ENCODE measurements at regions not wholly inside any gene's neighbourhood (a gene's known extent, or its start where the extent isn't known, plus 50 kb on each side); places are given as distances from the start of the nearest gene placed in this dataset.

DNA sequence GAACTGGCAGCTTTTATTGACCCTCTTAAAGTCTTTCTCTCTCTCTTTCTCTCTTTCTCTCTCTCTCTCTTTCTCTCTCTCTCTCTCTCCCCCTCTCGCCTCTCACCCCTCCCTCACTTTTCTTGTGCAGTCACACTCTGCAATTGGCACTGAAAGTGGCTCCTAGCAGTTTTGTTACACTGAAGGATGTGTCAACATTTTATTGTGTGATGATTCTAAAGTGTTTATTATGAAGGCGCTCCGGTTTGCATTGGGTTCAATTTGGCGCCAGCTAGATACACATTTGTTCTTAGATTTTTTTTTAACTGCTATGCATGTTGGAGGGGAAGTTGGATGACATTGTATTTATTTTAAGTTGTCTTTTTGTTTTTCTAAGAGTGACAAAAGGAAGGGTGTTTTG lies 64.0 kb upstream of the CHRM3 start:
- Mint-ChIP-seq H3K36me3 (ENCODE audit: low read depth) (no peaks in the 10 kb centered on the region), H3K27me3 (peaks cover 8% of the 10 kb centered on the region), H3K27ac (no peak overlapping the region), H3K4me3 (no peak overlapping the region), H3K9me3 (no peaks in the 10 kb centered on the region), H3K4me1 (no peaks in the 10 kb centered on the region)
- ATAC-seq (replicated peaks): no peak

DNA sequence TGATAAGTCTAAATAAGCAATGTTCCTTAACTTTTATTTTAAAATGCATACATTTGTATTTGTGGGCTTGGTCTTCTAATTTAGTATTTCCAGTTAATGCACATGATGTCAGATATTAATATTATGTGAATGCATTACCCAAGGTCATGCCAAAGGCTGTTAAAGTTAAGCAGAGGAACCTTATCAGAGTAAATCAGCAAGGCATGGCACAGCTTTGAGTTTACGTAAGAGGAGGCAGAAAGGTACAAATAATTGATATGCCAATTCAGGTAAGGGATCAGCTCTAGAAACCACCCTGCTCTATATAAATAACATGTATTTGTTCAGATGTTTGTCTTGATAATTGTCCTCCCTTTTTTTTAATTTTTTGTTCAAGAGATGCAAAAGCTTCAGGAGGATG lies 64.5 kb upstream of the CHRM3 start:
- peaks cover 8% of the 10 kb centered on the region for H3K27me3 Mint-ChIP-seq
- H3K27ac Mint-ChIP-seq: no peak overlapping the region
- no peak for ATAC-seq (replicated peaks)
- no peaks in the 10 kb centered on the region for H3K36me3 Mint-ChIP-seq (ENCODE audit: low read depth)
- no peak overlapping the region for H3K4me3 Mint-ChIP-seq
- H3K4me1 Mint-ChIP-seq: no peaks in the 10 kb centered on the region
- H3K9me3 Mint-ChIP-seq: no peaks in the 10 kb centered on the region

DNA sequence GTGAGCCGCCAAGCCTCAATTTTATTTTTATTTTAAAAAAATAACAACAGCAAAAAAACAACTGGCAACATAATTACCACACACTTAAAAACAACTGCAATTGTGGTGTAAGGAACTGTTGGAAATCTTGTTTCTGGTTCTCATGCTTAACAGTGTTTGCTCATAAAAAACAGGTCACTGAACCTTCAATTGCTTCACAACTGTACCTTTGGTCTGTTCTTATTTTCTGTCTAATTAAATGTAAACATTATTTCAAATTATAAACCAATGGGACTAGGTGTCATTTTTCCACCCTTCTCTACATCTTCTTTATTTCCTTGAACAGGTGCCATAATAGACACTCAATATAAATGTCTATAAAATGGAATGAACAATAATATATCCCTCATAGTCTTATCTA lies 68.4 kb upstream of the CHRM3 start:
- no peaks in the 10 kb centered on the region for H3K36me3 Mint-ChIP-seq (ENCODE audit: low read depth)
- no peak for ATAC-seq (replicated peaks)
- no peak overlapping the region for H3K27ac Mint-ChIP-seq

DNA sequence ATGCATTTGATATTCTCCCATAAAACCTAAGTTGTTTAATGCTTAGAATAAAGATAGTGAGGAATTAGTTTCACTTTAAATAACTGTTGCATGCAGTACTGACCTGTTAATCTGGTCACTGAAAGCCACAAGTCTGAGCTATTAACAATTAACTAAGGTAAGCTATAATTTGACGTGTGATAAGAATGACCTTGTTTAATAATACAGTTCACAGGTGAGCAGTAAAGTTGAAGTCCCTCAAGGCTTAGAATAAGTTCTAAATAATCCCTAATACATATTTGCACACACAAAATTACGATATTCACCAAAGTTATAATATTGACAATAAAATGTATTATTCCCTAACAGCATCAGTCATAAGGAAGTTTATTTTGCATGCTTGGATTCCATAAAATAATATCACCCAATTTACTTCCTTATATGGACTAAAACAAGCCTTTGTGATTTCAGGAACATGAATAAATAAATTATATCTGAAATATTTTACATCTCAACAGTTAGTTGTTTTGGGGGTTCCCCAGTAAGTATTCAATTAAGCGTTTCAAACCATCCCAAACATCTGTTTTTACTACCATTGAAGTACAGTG lies 70.6 kb upstream of the CHRM3 start:
- ATAC-seq (replicated peaks): no peak
- Mint-ChIP-seq H3K9me3 (no peaks in the 10 kb centered on the region), H3K4me1 (no peaks in the 10 kb centered on the region), H3K27ac (no peak overlapping the region), H3K4me3 (no peak overlapping the region), H3K27me3 (peaks cover 9% of the 10 kb centered on the region), H3K36me3 (ENCODE audit: low read depth) (no peaks in the 10 kb centered on the region)

More for the DNA sequence above, 68.4 kb upstream of the CHRM3 start:
- no peaks in the 10 kb centered on the region for H3K4me1 Mint-ChIP-seq
- H3K4me3 Mint-ChIP-seq: no peak overlapping the region
- H3K9me3 Mint-ChIP-seq: no peaks in the 10 kb centered on the region
- H3K27me3 Mint-ChIP-seq: peaks cover 8% of the 10 kb centered on the region

DNA sequence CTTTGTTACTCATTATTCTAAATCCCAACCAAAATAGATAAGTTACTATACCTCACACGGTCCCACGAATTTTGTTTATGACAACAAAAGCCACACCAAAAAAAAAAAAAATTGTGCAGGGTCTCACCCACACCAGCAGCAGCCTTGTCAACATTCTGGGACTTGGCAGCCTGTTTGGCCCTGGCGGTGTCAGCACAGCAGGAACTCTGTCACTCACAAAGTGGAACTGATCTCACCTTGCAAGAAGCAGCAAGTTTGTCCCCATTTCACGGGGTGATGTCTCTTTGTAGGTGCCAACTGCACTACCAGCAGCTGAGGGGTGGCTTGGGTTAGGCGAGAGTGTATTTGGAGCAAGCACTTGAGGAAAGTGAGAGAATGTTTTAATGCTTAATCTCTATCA lies 75.0 kb upstream of the CHRM3 start:
- H3K4me1 Mint-ChIP-seq: no peaks in the 10 kb centered on the region
- no peaks in the 10 kb centered on the region for H3K9me3 Mint-ChIP-seq
- H3K27me3 Mint-ChIP-seq: peaks cover 4% of the 10 kb centered on the region
- no peaks in the 10 kb centered on the region for H3K36me3 Mint-ChIP-seq (ENCODE audit: low read depth)
- H3K27ac Mint-ChIP-seq: no peak overlapping the region
- H3K4me3 Mint-ChIP-seq: no peak overlapping the region
- no peak for ATAC-seq (replicated peaks)

DNA sequence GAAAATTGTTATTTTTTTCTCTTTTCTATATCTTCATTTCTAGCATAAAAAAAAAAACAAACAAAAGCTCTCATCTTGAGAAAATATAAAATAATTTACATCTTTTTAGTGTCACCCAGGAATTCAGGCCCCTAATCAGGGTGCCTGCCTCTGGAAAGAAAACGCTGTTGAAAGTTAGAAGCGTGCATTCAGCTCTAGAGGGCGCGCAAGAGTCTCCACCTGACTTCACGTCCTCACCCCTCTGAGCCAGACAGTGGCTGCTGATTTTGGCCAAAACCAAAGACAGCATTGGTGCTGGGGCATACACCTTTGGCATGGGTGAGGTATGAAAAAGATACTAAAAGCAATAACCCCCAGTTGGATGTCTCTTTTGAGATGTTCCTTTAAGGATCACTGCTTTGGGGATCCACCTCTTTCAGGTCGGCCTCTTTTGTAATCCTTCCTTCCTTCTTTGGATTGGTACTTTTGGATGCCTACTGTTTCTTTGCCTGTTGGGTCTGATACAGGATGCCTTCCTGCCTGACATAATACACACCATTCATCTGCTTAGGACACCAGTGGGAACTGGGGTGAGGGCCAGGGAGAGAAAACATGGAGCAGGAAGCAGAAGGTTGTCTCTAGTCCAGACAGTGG lies 77.6 kb upstream of the CHRM3 start:
- Mint-ChIP-seq H3K4me1 (no peaks in the 10 kb centered on the region), H3K9me3 (no peaks in the 10 kb centered on the region), H3K27me3 (peaks cover 4% of the 10 kb centered on the region), H3K27ac (no peak overlapping the region), H3K36me3 (ENCODE audit: low read depth) (no peaks in the 10 kb centered on the region), H3K4me3 (no peak overlapping the region)
- ATAC-seq (replicated peaks): peak; percentile 57

DNA sequence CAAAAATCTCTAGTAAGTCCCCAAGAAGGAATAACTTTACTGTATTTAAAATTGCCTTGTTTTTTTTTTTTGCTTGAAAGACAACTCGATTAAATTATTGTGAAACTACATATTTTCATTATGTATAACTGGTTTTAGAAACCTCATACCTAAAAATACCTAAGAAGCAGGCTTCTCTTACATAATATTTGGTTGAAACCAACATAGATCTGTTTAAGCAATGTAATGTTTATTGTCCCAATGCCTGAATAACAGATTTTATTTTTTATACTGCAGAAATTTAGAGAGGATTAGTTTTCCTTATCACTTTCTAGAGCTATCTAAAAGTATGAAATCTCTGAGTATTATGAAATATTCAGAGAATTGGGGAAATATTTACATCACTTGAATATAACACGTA lies 78.5 kb upstream of the CHRM3 start:
- Mint-ChIP-seq H3K36me3 (ENCODE audit: low read depth) (no peaks in the 10 kb centered on the region), H3K4me3 (no peak overlapping the region), H3K9me3 (no peaks in the 10 kb centered on the region), H3K27me3 (peaks cover 4% of the 10 kb centered on the region), H3K4me1 (no peaks in the 10 kb centered on the region), H3K27ac (no peak overlapping the region)
- no peak for ATAC-seq (replicated peaks)

DNA sequence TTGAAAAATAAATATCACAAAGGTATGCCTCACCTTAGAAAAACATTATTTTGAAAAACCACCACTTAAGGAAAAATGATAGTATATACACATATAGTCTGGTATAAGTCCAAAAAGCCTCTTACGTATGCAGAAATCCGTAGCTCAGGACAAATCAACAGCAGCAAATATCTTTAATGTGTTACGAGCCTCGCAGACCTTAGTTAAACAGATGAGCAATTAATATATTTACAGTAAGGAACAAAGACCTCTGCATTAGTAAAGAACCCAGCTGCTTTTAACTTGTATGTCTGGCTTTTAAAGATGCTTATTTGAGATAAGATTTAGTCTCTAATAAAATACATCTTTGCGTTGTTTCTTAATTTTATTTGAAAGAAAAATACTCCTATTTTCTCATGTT lies 79.9 kb upstream of the CHRM3 start:
- Mint-ChIP-seq H3K27ac (no peak overlapping the region), H3K4me1 (no peaks in the 10 kb centered on the region), H3K36me3 (ENCODE audit: low read depth) (no peaks in the 10 kb centered on the region), H3K4me3 (no peak overlapping the region), H3K9me3 (no peaks in the 10 kb centered on the region), H3K27me3 (no peaks in the 10 kb centered on the region)
- ATAC-seq (replicated peaks): no peak

DNA sequence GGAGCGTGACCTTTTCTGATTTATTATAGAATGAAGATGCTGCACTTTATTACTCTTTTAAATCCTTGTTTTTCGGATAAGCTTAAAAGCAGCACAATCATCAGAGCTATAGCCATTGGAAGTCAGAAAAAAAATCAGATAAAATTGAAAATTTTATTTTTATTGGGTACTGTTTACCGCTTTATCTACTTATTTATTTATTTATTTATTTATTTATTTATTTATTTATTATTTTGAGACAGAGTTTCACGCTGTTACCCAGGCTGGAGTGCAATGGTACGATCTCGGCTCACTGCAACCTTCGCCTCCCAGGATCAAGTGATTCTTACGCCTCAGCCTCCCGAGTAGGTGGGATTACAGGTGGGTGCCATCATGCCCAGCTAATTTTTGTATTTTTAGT lies 83.1 kb upstream of the CHRM3 start:
- H3K27me3 Mint-ChIP-seq: peaks cover 7% of the 10 kb centered on the region
- H3K9me3 Mint-ChIP-seq: no peaks in the 10 kb centered on the region
- no peaks in the 10 kb centered on the region for H3K4me1 Mint-ChIP-seq
- ATAC-seq (replicated peaks): no peak
- no peak overlapping the region for H3K4me3 Mint-ChIP-seq
- no peak overlapping the region for H3K27ac Mint-ChIP-seq
- H3K36me3 Mint-ChIP-seq (ENCODE audit: low read depth): no peaks in the 10 kb centered on the region

DNA sequence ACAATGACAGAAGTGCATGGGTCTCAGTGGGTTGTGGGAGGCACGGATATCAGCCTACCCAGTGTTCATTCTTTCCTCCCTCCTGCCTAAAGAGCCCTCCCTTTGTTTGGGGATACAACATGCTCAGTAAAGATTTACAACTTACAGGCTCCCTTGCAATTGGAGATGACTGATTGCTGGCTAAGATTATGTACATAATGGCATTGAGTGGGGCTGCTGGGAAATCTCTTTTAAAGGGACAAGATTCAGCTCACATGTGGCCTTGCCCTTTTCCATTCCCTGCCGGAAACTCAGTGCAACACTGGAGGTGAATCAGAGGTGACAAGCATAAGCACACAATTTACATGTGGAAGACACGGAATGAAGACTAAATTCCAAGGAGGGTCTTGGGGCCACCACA lies 83.7 kb upstream of the CHRM3 start:
- no peaks in the 10 kb centered on the region for H3K4me1 Mint-ChIP-seq
- H3K4me3 Mint-ChIP-seq: no peak overlapping the region

DNA sequence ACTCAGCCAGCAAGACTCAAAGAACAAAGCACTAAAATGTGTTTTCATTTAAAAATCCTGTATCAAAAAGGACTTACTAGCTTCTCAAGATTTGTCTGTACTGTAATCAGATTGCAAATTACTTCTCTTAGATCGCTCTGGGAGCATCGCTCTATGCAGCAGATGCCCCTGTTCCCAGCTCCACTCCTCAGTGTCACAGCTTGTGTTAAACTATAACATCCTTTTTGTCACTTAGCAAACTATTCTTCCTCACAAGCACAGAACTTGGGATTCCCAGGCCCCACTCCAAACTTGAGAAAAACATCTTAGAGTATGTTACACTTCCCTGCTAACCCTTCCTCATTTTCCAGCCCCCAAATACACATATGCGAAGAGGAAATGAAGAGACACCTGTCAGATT lies 85.1 kb upstream of the CHRM3 start:
- H3K36me3 Mint-ChIP-seq (ENCODE audit: low read depth): no peaks in the 10 kb centered on the region
- H3K9me3 Mint-ChIP-seq: no peaks in the 10 kb centered on the region
- no peak overlapping the region for H3K4me3 Mint-ChIP-seq
- no peaks in the 10 kb centered on the region for H3K4me1 Mint-ChIP-seq
- no peak for ATAC-seq (replicated peaks)
- peaks cover 7% of the 10 kb centered on the region for H3K27me3 Mint-ChIP-seq
- H3K27ac Mint-ChIP-seq: no peak overlapping the region

More for the DNA sequence above, 83.7 kb upstream of the CHRM3 start:
- Mint-ChIP-seq H3K27ac (no peak overlapping the region), H3K36me3 (ENCODE audit: low read depth) (no peaks in the 10 kb centered on the region), H3K27me3 (peaks cover 7% of the 10 kb centered on the region), H3K9me3 (no peaks in the 10 kb centered on the region)
- no peak for ATAC-seq (replicated peaks)

DNA sequence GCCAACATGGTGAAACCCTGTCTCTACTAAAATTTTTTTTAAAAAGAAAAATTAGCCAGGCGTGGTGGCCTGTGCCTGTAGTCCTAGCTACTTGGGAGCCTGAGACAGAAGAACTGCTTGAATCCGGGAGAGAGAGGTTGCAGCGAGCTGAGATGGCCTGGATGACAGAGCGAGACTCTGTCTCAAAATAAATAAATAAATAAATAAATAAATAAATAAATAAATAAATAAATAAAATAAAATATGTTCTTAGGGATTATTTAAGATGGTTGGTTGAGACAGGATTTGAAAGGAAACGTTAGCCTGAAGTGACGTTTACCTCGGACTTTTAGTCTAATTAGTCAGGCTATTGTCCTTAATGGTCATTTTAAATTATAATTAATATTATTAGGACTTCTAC lies 88.5 kb upstream of the CHRM3 start:
- H3K27me3 Mint-ChIP-seq: peaks cover 7% of the 10 kb centered on the region
- H3K4me3 Mint-ChIP-seq: no peak overlapping the region
- no peak for ATAC-seq (replicated peaks)
- no peaks in the 10 kb centered on the region for H3K4me1 Mint-ChIP-seq
- no peaks in the 10 kb centered on the region for H3K36me3 Mint-ChIP-seq (ENCODE audit: low read depth)
- H3K27ac Mint-ChIP-seq: no peak overlapping the region
- no peaks in the 10 kb centered on the region for H3K9me3 Mint-ChIP-seq

DNA sequence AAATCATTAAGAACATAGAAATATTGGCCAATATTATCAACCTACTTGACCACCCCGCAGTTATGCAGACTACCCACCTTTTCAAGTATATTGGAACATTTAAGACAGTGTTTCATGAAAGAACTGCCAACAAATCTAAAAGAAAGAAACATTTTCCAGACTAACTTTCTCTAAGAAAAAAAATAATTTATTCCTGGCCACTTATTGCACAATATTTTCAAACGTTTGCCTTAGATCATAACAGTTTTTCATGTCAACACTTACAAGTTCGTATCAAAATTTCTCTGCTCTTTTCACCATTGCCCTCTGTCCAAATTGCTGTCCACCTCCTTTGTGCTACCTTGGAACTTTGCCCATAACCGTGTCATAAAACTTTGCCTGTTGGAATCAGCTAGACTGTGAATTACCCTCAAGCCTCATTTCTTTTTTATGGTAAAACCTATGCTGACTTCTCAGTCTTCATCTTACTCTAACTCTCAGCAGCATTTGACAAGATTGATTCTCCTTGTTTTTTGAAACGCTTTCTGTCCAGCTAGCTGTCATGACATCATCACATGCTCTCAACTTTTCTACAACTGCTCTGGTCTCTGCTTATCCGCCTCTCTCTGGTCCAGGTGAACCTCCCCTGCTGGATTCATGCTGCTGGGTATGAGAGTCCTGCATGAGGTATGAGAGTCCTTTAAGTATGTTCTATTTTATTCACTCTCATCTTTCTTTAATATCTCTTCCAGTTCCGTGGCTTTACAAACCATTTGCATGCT lies 92.8 kb upstream of the CHRM3 start:
- Mint-ChIP-seq H3K4me3 (no peak overlapping the region), H3K9me3 (no peaks in the 10 kb centered on the region), H3K27ac (no peak overlapping the region), H3K4me1 (no peaks in the 10 kb centered on the region), H3K36me3 (ENCODE audit: low read depth) (no peaks in the 10 kb centered on the region), H3K27me3 (peaks cover 14% of the 10 kb centered on the region)
- no peak for ATAC-seq (replicated peaks)

DNA sequence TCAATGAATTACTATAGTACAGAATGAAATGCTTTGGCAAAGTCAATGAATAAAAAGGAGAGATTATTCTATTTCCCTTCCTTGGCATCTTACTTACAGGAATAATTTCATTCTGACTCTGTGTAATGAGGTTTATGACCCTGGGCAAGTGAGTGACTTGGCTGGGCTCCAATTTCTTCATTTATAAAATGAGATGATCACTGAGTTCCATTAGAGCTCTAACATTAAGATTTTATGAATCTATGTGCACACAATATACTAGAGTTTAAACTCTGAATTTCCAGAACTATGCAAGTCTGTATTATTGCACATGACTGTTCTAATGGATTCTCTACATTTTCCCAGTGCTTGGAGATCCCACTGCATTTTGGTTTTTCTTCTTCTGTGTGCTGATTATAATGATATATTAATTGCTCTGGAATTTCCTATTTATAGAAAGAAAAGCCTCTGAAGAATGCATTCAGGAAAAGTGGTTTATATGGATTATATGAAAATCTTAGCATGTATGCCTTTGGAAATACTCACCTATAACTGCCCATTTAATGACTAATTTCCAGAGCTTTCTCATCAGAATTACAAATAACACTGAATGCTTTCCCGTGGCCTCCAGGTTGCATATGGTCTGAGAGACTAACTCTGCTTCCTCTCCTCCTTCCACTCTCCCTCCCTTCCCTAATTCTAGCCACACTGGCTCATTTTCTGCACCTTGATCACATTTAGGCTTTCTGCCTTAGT lies 97.4 kb upstream of the CHRM3 start:
- no peak overlapping the region for H3K4me3 Mint-ChIP-seq

DNA sequence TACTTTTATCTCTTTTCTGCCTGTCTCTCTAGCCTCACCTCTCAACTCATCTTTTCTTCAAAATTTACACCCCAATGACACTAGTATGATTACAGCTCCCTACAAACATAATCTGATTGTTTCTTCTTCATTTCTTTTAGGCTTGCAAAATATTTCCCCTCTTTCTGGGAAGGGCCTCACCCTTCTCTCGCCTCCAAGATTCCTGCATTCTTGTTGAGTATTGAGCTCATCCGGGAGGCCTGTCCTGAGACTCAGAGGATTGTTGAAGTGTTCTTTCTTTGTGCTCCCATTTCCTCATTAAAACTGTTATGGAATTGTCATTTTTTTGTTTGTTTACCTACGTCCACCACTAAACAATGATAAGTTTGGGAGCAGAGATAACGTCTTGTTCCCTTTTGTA lies 99.1 kb upstream of the CHRM3 start:
- no peaks in the 10 kb centered on the region for H3K4me1 Mint-ChIP-seq
- no peaks in the 10 kb centered on the region for H3K9me3 Mint-ChIP-seq
- peaks cover 16% of the 10 kb centered on the region for H3K27me3 Mint-ChIP-seq
- no peak overlapping the region for H3K27ac Mint-ChIP-seq
- no peak for ATAC-seq (replicated peaks)
- H3K36me3 Mint-ChIP-seq (ENCODE audit: low read depth): no peaks in the 10 kb centered on the region
- H3K4me3 Mint-ChIP-seq: no peak overlapping the region

More for the DNA sequence above, 97.4 kb upstream of the CHRM3 start:
- Mint-ChIP-seq H3K9me3 (no peaks in the 10 kb centered on the region), H3K27me3 (peaks cover 16% of the 10 kb centered on the region), H3K27ac (no peak overlapping the region), H3K36me3 (ENCODE audit: low read depth) (no peaks in the 10 kb centered on the region), H3K4me1 (no peaks in the 10 kb centered on the region)
- no peak for ATAC-seq (replicated peaks)
